ENCODE measurements at regions not wholly inside any gene's neighbourhood (a gene's known extent, or its start where the extent isn't known, plus 50 kb on each side); places are given as distances from the start of the nearest gene placed in this dataset.

DNA sequence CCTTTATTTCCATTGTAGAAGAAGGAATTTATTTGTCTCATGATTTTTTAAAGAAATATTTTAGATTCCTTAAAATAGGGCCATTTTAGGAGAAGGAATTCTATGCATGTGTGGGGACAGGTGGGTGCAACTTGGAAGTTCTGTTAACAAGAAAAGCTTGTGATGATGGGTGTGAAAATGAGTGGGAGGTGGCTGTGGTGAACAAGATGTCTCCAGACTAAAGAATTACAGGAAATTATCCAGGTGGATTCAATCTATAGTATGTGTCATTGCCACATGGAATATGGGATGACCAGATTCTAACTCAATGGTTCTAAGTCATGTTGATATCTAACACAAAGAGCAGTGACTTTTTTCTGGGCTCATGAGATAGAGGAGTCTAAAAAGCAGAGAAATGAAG, 229.6 kb upstream of the IGFBP3 start:
- no peak for DNase-seq (ENCODE audit: low read depth in 1 of 2, low spot score in 2 of 2)
- H3K23ac ChIP-seq (ENCODE audit: insufficient read length), result no peak overlapping the region
- H3K56ac ChIP-seq (replicated peaks; ENCODE audit: insufficient read length, low read depth, low read length), result no peak overlapping the region
- no peak overlapping the region for H2AK5ac ChIP-seq (ENCODE audit: low read depth, low read length)
- peaks cover 0 to 1% (median 0%) of the 10 kb centered on the region in 4 experiments; a peak in 2 of 7 replicates for H3K4me1 ChIP-seq (replicated peaks in 1 of 4; ENCODE audit: control insufficient read depth in 3 of 4, insufficient read depth in 4 of 4, low read length in 3 of 4)
- H2BK20ac ChIP-seq (ENCODE audit: low read length), result no peak overlapping the region
- H3K27ac ChIP-seq (ENCODE audit: low read depth, low read length), result no peak overlapping the region
- FAIRE-seq, result no peak
- H3K14ac ChIP-seq (ENCODE audit: insufficient read length), result no peak overlapping the region
- H3K4ac ChIP-seq (replicated peaks; ENCODE audit: insufficient read length, low read depth, low read length), result no peak overlapping the region
- no peaks in the 10 kb centered on the region for H3K23me2 ChIP-seq (ENCODE audit: low read depth, low read length)
- H4K91ac ChIP-seq (replicated peaks; ENCODE audit: insufficient read length, low read length), result no peak overlapping the region
- H3K36me3 ChIP-seq (ENCODE audit: control insufficient read depth in 2 of 4, insufficient read depth in 4 of 4, low read length in 3 of 4), result no peaks in the 10 kb centered on the region; a peak in 1 of 8 replicates
- no peak overlapping the region for H3K4me3 ChIP-seq (ENCODE audit: extremely low read depth in 1 of 4, insufficient read depth in 2 of 4, low read depth in 3 of 4, low read length in 4 of 4)
- POLR2A ChIA-PET (ENCODE audit: partially characterized antibody), result no interaction called here
- no peak overlapping the region for H4K5ac ChIP-seq (ENCODE audit: insufficient read length, low read depth, low read length)
- no peak overlapping the region for H2BK120ac ChIP-seq (replicated peaks; ENCODE audit: low read depth, low read length)
- no peak overlapping the region for H4K8ac ChIP-seq (ENCODE audit: extremely low read depth, insufficient read depth, low read length)
- no peak overlapping the region for H2BK5ac ChIP-seq (ENCODE audit: low read depth, low read length)
- no peak overlapping the region for H2BK15ac ChIP-seq (ENCODE audit: low read length)
- no peaks in the 10 kb centered on the region for H4K20me1 ChIP-seq (replicated peaks in 1 of 2; ENCODE audit: control insufficient read depth in 1 of 2, insufficient read depth in 2 of 2, low read length in 2 of 2)
- no peak overlapping the region for H3K18ac ChIP-seq (ENCODE audit: extremely low read depth, low read length)
- H3K9ac ChIP-seq (replicated peaks in 1 of 4; ENCODE audit: extremely low read depth in 1 of 4, low read depth in 3 of 4, low read length in 3 of 4), result no peak overlapping the region
- no peak overlapping the region for H2BK12ac ChIP-seq (ENCODE audit: low read depth, low read length)
- H3K79me2 ChIP-seq (ENCODE audit: control insufficient read depth in 1 of 2, insufficient read depth in 2 of 2, low read length in 2 of 2), result no peaks in the 10 kb centered on the region
- no peaks in the 10 kb centered on the region for H3K27me3 ChIP-seq (replicated peaks in 1 of 4; ENCODE audit: control insufficient read depth in 3 of 4, extremely low read depth in 1 of 4, insufficient read depth in 3 of 4, low read length in 3 of 4)
- no peaks in the 10 kb centered on the region for H3K9me3 ChIP-seq (ENCODE audit: insufficient read depth in 2 of 2, low read depth in 1 of 2, low read length in 1 of 2)
- no peak overlapping the region for H2AFZ ChIP-seq (ENCODE audit: low read length)
- no peak overlapping the region for H3K4me2 ChIP-seq (ENCODE audit: insufficient read depth in 1 of 2, low read depth in 2 of 2, low read length in 2 of 2)
- no peaks in the 10 kb centered on the region for H3K79me1 ChIP-seq (ENCODE audit: low read depth, low read length)
- CTCF ChIA-PET (ENCODE audit: partially characterized antibody), result interaction anchor here (2.5 kb wide), 1 partner anchor 19 kb away, joined by 10 read pairs; no protein-coding TSS in a partner anchor
- no peak for TF ChIP-seq FOSL1 (IDR thresholded peaks at IDR 0.05; ENCODE audit: insufficient read depth, low read depth, low read length)
- no peak for TF ChIP-seq GTF2F1 (IDR thresholded peaks at IDR 0.05; ENCODE audit: borderline replicate concordance, low read depth, low read length)
- no peak for TF ChIP-seq JUND (IDR thresholded peaks at IDR 0.05; ENCODE audit: low read length)
- TF ChIP-seq CBX8 (IDR thresholded peaks at IDR 0.05; ENCODE audit: borderline replicate concordance, low read depth, low read length), result no peak
- no peak for TF ChIP-seq ZNF274 (IDR thresholded peaks at IDR 0.05; ENCODE audit: borderline replicate concordance, extremely low read depth, low read length)
- no peak for TF ChIP-seq TEAD4 (IDR thresholded peaks at IDR 0.05; ENCODE audit: low read depth, low read length)
- TF ChIP-seq TBP (IDR thresholded peaks at IDR 0.05; ENCODE audit: low read depth, low read length), result no peak
- TF ChIP-seq SP2 (IDR thresholded peaks at IDR 0.05; ENCODE audit: low read length), result no peak

Data from H1 (cell line).